Fibroblast of villous mesenchyme (primary cell): ENCODE measurements at regions not wholly inside any gene's neighbourhood (a gene's known extent, or its start where the extent isn't known, plus 50 kb on each side); places are given as distances from the start of the nearest gene placed in this dataset.
"Not testable (repeated sequence)": the region's sequence is repeated elsewhere in the genome, so short reads cannot be mapped to it uniquely, and the experiment has no call there.

Experiments used
- DNase-seq: peaks from one replicate; pipeline ENCODE4 v3.0.0-alpha.2; 2010; ENCODE audit warnings: low read depth
- H3K4me3 ChIP-seq: 2 replicates; pipeline ENCODE4 v1.5.1; 2011; ENCODE audit warnings: low read depth, mild to moderate bottlenecking, low read length
- CTCF ChIP-seq: IDR thresholded peaks from 2 replicates; pipeline ENCODE4 v1.5.1; 2012; ENCODE audit warnings: low read depth, mild to moderate bottlenecking, low read length; ENCODE audit not compliant: insufficient read depth

- no peak overlapping the region for H3K4me3 ChIP-seq
- no peak for TF ChIP-seq CTCF
- DNase-seq = peak; percentile 43
Measured at GRCh38 chr9:29440449-29440848, 1867.2 kb upstream of the C9orf72 start.

GRCh38 chr9:29445751-29446150 is 1872.5 kb upstream of the C9orf72 start:
- DNase-seq = no peak
- H3K4me3 ChIP-seq = no peak overlapping the region
- TF ChIP-seq CTCF = no peak

- peak overlapping the region; percentile 60 for H3K4me3 ChIP-seq
- no peak for DNase-seq
- no peak for TF ChIP-seq CTCF
Measured at GRCh38 chr9:29449306-29449705, 1876.0 kb upstream of the C9orf72 start.

GRCh38 chr9:29450343-29450875 is 1877.1 kb upstream of the C9orf72 start:
- H3K4me3 ChIP-seq = peak overlapping the region; percentile 60
- not testable (repeated sequence) for DNase-seq

- DNase-seq = peak; percentile 33
- no peak overlapping the region for H3K4me3 ChIP-seq
- TF ChIP-seq CTCF = no peak
Measured at GRCh38 chr9:29456940-29457339, 1883.7 kb upstream of the C9orf72 start.

DNA sequence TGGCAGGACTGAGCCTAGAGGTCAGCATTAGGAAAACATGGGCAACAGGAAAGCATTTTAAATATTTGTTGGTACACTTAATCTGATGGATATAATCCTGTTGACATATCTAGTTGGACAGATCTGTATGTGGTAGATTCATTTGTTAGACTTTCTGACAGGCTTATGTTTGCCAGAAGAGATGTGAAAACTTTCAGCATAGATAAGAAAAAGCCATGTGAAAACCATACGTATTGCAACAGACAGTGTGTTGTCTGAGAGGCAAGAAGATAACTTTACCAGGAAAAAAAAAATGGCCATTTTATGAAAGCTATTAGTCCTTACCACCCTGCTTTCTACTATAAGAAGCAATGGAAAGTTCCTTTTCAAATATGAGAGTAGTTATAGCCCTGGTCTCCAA is 1902.2 kb upstream of the C9orf72 start:
- no peak for TF ChIP-seq CTCF

DNA sequence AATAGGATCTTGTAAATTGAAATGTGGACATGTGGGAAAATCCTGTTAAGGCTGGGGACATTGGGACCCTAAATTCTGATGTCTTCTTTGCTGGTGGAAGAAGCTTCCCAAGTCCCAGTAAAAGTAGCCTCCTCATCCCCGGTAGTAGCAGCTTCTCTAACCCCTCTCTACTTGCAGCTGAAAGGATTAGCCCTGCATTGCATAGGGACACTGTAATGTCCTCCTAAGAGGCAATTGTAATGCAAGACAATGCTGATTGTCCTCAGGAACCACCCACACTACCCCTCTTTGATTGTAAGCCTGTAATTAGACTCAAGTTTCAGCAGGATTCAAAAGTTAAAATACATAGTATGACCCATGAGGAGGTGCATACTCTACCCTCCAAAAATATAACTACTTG is 1938.4 kb upstream of the C9orf72 start:
- TF ChIP-seq CTCF = no peak
- DNase-seq = no peak
- H3K4me3 ChIP-seq = no peak overlapping the region

More for the DNA sequence above, 1902.2 kb upstream of the C9orf72 start:
- no peak overlapping the region for H3K4me3 ChIP-seq
- DNase-seq = peak; percentile 70

DNA sequence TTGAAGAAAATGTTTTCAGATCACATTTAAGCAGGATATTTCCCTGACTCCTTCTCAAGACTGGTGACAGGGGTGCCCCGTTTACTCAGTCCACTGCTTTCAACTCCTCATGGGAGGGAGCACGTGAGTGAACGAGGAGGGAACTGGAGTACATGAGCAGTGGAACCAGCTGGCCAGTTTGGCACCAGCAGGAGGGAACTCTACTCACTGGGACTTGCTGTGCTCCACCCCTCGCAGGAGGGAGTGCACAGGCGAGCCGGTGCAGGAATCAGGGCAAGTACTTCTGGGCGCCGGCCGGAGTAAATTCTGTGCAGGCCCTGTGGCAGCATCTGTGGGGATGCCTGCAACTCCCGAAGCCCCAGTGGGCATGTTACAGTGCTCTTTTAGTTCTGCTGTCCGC is 1941.1 kb upstream of the C9orf72 start:
- no peak for DNase-seq
- TF ChIP-seq CTCF = no peak
- H3K4me3 ChIP-seq = no peak overlapping the region
